UCSD-AML1 (cell line): ENCODE measurements at regions not wholly inside any gene's neighbourhood (a gene's known extent, or its start where the extent isn't known, plus 50 kb on each side); places are given as distances from the start of the nearest gene placed in this dataset.
"Not testable (repeated sequence)": the region's sequence is repeated elsewhere in the genome, so short reads cannot be mapped to it uniquely, and the experiment has no call there.

Experiments used
- DNase-seq: peaks from one replicate; lab custom pipeline; 2025; ENCODE audit not compliant: unreplicated experiment; lab: John Stamatoyannopoulos, UW

- DNase-seq: peak; percentile 60
Observed at GRCh38 chr6:28657769-28658465, 132.2 kb downstream of the GPX5 start.

- DNase-seq: no peak
Observed at GRCh38 chr6:28658475-28659249, 133.0 kb downstream of the GPX5 start.

- no peak for DNase-seq
Observed at GRCh38 chr6:28659250-28659566, 133.5 kb downstream of the GPX5 start.

DNA sequence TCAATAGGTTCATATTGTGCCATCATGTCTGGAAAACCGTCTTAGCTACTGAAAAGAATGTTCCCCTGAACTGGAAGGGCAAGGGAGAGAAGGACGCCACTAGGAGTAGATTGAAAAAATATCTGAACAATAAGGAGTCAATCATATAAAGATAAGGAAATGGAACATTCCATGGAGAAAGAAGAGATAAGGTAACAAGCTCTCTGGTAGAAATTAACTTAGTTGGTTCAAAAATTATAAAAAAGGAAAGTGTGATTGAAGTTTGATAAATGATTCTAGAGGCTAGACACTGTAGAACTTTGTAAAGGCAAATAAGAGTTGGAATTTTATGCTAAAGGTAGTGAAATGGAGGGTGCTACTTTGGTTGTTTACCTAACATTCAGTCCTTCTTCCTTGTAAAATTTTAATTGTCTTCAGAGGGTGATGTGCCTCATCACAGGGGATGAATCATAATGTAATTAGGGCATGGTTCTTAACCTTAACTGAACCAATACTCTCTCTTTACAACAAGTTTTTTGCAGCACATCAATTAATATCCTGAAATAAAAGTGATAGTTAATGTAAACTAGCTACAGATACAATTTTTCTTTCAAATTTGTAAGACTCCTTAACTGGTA, 135.5 kb downstream of the GPX5 start:
- no peak for DNase-seq

DNA sequence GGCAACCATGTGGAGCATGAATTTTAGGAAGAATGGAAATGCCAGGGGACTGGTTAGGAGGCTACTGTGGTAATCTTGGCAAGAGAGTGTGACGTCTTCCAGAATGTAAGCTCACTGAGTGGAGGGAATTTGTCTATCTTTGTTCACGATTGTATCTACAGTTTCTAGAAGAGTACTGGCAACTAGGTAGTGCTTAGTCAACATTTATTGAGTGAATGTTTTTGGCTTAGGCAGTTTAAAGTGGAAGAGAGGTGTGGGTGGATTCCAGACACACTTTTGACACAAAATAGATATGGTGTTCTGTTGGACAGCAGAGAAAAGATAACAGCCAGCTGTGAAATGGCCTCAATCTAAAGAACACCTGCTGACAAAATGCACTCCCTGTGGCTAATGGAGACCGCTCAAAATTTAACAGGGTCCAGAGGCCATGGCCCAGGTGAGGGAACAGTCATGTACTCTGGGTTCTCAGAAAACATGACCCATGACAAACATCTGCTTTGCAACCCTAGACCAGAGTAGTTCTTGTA, 139.3 kb downstream of the GPX5 start:
- DNase-seq: no peak

- DNase-seq: no peak
Observed at GRCh38 chr6:28673417-28673786, 147.7 kb downstream of the GPX5 start.

DNA sequence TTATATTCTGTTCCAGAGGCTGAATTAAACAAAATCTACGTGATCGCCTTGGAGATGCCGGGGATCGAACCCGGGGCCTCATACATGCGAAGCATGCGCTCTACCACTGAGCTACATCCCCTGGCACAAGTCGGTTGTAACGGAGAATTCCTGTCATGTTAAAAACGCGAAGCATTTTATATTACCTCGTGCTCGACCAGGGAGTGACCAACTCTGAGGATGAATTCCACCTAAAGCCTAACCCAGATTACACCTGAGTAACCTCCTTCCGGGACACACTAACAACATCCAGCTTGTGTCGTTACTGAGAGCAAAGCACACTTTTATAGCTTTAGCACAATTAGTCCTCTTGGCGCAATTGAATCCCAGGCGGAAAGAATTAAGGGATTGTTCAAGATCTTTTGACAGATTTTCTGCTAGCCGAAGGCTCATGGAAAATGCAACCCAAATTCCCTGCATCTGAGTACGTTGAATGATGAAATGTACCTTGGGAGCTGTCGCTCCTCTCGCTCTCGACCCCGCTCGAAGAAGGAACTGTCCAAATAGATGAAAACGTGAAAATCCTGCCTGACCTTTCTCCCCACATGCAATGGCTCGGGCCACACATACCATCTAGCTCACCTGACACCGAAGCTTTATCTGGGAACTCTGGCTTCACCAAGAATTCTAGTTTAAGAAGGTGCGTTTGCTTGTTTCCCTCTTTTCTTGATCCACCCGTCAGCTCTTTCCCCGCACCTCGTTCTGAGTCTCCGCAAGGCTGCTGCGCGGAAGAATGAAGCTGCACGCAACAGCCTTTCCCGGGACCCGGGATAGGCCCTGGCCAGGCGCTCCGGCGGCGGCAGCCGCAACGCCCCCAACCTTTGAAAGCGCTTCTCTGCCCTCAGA, 148.3 kb downstream of the GPX5 start:
- peak; percentile 42 for DNase-seq

GRCh38 chr6:28675600-28675999, 149.9 kb downstream of the GPX5 start:
- DNase-seq: no peak

DNA sequence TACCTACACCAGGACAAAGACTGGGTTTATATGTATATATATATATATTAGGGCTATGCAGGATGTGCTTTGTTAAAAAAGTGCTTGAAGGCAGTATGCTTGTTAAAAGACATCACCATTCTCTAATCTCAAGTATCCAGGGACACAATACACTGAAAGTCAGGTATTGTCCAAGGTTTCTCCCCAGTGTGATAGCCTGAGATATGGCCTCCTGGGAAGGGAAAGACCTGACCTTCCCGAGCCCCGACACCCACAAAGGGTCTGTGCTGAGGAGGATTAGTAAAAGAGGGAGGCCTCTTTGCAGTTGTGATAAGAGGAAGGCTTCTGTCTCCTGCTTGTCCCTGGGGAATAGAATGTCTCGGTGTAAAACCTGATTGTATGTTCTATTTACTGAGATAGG, 156.9 kb downstream of the GPX5 start:
- no peak for DNase-seq

DNA sequence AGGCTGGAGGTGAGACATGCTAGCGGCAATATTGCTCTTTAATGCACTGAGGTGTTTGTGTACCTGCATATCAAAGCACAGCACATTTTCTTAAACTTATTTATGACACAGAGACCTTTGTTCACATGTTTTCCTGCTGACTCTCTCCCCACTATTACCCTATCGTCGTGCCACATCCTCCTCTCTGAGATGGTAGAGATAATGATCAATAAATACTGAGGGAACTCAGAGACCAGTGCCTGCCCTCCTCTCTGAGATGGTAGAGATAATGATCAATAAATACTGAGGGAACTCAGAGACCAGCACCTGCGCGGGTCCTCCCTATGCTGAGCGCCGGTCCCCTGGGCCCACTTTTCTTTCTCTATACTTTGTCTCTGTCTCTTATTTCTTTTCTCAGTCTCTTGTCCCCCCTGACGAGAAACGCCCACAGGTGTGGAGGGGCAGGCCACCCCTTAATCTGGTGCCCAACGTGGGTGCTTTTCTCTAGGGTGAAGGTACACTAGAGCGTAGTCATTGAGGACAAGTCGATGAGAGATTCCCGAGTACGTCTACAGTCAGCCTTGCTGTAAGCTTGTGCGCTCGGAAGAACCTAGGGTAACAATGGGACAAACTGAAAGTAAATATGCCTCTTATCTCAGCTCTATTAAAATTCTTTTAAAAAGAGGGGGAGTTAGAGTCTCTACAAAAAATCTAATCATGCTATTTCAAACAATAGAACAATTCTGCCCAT, 157.4 kb downstream of the GPX5 start:
- not testable (repeated sequence) for DNase-seq

- DNase-seq: no peak
Observed at GRCh38 chr6:28683945-28684538, 158.4 kb downstream of the GPX5 start.

GRCh38 chr6:28685960-28686359, 160.3 kb downstream of the GPX5 start:
- not testable (repeated sequence) for DNase-seq

DNA sequence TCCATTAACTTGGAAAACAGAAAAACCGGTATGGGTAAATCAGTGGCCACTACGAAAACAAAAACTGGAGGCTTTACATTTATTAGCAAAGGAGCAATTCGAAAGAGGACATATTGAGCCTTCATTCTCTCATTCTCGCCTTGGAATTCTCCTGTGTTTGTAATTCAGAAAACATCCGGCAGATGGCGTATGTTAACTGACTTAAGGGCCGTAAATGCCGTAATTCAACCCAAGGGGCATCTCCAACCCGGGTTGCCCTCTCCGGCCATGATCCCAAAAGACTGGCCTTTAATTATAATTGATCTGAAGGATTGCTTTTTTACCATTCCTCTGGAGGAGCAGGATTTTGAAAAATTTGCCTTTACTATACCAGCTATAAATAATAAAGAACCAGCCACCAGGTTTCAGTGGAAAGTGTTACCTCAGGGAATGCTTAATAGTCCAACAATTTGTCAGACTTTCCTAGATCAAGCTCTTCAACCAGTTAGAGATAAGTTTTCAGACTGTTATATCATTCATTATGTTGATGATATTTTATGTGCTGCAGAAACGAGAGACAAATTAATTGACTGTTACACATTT, 160.9 kb downstream of the GPX5 start:
- not testable (repeated sequence) for DNase-seq

- not testable (repeated sequence) for DNase-seq
Observed at GRCh38 chr6:28687309-28687981, 161.8 kb downstream of the GPX5 start.

- DNase-seq: not testable (repeated sequence)
Observed at GRCh38 chr6:28691991-28692390, 166.3 kb downstream of the GPX5 start.

- no peak for DNase-seq
Observed at GRCh38 chr6:28693033-28693750, 167.5 kb downstream of the GPX5 start.

- DNase-seq: no peak
Observed at GRCh38 chr6:28693751-28694443, 168.2 kb downstream of the GPX5 start.

- DNase-seq: no peak
Observed at GRCh38 chr6:28695715-28696114, 170.0 kb downstream of the GPX5 start.
